ENCODE measurements at regions not wholly inside any gene's neighbourhood (a gene's known extent, or its start where the extent isn't known, plus 50 kb on each side); places are given as distances from the start of the nearest gene placed in this dataset.

- Histone ChIP-seq H3K27me3 (ENCODE audit: control insufficient read depth, insufficient read depth, low read length) (no peaks in the 10 kb centered on the region), H3K27ac (ENCODE audit: low read depth, low read length) (no peak overlapping the region), H3K4me1 (ENCODE audit: control insufficient read depth, insufficient read depth, low read length) (no peaks in the 10 kb centered on the region), H3K9ac (ENCODE audit: low read length) (no peak overlapping the region), H3K4me3 (ENCODE audit: low read length) (no peak overlapping the region), H3K36me3 (ENCODE audit: control insufficient read depth, insufficient read depth, low read length) (no peaks in the 10 kb centered on the region)
These were observed 53.7 kb upstream of the SMAD1 start for GRCh38 chr4:145427991-145428390.

GRCh38 chr4:145427221-145427620 lies 54.4 kb upstream of the SMAD1 start:
- Histone ChIP-seq H3K27ac (ENCODE audit: low read depth, low read length) (no peak overlapping the region), H3K4me3 (ENCODE audit: low read length) (no peak overlapping the region), H3K9ac (ENCODE audit: low read length) (no peak overlapping the region), H3K27me3 (ENCODE audit: control insufficient read depth, insufficient read depth, low read length) (no peaks in the 10 kb centered on the region), H3K4me1 (ENCODE audit: control insufficient read depth, insufficient read depth, low read length) (no peaks in the 10 kb centered on the region), H3K36me3 (ENCODE audit: control insufficient read depth, insufficient read depth, low read length) (no peaks in the 10 kb centered on the region)

- no peak overlapping the region for H3K27ac ChIP-seq (ENCODE audit: low read depth, low read length)
- no peak overlapping the region for H3K4me3 ChIP-seq (ENCODE audit: low read length)
- H3K4me1 ChIP-seq (ENCODE audit: control insufficient read depth, insufficient read depth, low read length) = no peaks in the 10 kb centered on the region
- no peaks in the 10 kb centered on the region for H3K36me3 ChIP-seq (ENCODE audit: control insufficient read depth, insufficient read depth, low read length)
- H3K27me3 ChIP-seq (ENCODE audit: control insufficient read depth, insufficient read depth, low read length) = no peaks in the 10 kb centered on the region
- H3K9ac ChIP-seq (ENCODE audit: low read length) = no peak overlapping the region
These were observed 58.5 kb upstream of the SMAD1 start for GRCh38 chr4:145423017-145423708.

DNA sequence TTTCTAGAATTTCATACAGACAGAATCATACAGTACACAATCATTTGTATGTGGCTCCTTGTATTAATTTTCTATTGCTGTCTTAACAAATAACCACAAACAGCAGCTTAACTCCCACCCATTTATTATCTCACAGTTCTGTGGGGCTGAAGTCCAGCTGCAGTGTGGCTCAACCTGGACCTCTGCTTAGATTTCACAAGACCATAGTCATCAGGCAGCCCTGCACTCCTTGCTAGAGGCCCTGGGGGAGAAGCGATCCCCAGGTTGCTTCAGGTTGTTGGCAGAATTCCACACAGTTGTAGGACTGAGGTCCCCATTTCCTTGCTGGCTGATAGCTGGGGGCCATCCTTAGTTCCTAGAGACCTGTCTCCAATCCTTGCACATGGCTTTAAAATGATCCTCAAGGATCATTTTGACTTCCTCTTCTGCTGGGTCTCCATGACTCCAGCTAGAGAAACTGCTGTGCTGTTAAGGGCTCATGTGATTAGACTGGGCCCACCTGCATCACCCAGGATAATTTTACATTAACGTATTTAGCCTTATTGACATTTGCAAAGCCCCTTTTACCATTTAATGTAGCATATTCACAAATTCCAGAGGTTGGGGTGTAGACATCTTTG lies 60.9 kb upstream of the SMAD1 start:
- Histone ChIP-seq H3K27me3 (ENCODE audit: control insufficient read depth, insufficient read depth, low read length) (no peaks in the 10 kb centered on the region), H3K36me3 (ENCODE audit: control insufficient read depth, insufficient read depth, low read length) (no peaks in the 10 kb centered on the region), H3K4me3 (ENCODE audit: low read length) (no peak overlapping the region), H3K27ac (ENCODE audit: low read depth, low read length) (no peak overlapping the region), H3K4me1 (ENCODE audit: control insufficient read depth, insufficient read depth, low read length) (no peaks in the 10 kb centered on the region), H3K9ac (ENCODE audit: low read length) (no peak overlapping the region)

- H3K36me3 ChIP-seq (ENCODE audit: control insufficient read depth, insufficient read depth, low read length) = no peaks in the 10 kb centered on the region
- H3K4me1 ChIP-seq (ENCODE audit: control insufficient read depth, insufficient read depth, low read length) = no peaks in the 10 kb centered on the region
- no peak overlapping the region for H3K27ac ChIP-seq (ENCODE audit: low read depth, low read length)
- H3K9ac ChIP-seq (ENCODE audit: low read length) = no peak overlapping the region
- no peak overlapping the region for H3K4me3 ChIP-seq (ENCODE audit: low read length)
- no peaks in the 10 kb centered on the region for H3K27me3 ChIP-seq (ENCODE audit: control insufficient read depth, insufficient read depth, low read length)
These were observed 62.9 kb upstream of the SMAD1 start for GRCh38 chr4:145418739-145419138.

- Histone ChIP-seq H3K4me3 (ENCODE audit: low read length) (no peak overlapping the region), H3K36me3 (ENCODE audit: control insufficient read depth, insufficient read depth, low read length) (no peaks in the 10 kb centered on the region), H3K4me1 (ENCODE audit: control insufficient read depth, insufficient read depth, low read length) (no peaks in the 10 kb centered on the region), H3K27ac (ENCODE audit: low read depth, low read length) (no peak overlapping the region), H3K9ac (ENCODE audit: low read length) (no peak overlapping the region), H3K27me3 (ENCODE audit: control insufficient read depth, insufficient read depth, low read length) (no peaks in the 10 kb centered on the region)
These were observed 64.1 kb upstream of the SMAD1 start for GRCh38 chr4:145417348-145418130.

DNA sequence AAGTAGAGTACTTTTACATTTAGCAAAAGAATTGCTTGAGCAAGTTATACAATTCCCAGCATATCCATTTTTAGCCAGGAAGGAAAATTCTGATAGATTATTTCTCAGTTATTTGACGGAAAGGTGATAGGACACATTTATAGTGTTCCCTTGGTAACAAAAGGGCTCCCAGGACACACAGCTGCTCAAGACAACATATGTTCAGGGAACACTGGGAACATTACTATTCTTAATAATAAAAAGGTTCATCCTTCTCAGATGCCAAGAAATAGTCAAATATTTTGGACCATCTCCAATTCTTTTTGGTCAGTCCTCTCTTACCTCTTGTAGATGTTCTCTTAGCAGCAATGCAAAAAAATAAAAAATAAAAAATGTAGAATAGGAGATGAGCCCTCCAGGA lies 66.8 kb upstream of the SMAD1 start:
- Histone ChIP-seq H3K4me3 (ENCODE audit: low read length) (no peak overlapping the region), H3K27ac (ENCODE audit: low read depth, low read length) (no peak overlapping the region), H3K4me1 (ENCODE audit: control insufficient read depth, insufficient read depth, low read length) (no peaks in the 10 kb centered on the region), H3K36me3 (ENCODE audit: control insufficient read depth, insufficient read depth, low read length) (no peaks in the 10 kb centered on the region), H3K9ac (ENCODE audit: low read length) (no peak overlapping the region), H3K27me3 (ENCODE audit: control insufficient read depth, insufficient read depth, low read length) (no peaks in the 10 kb centered on the region)

DNA sequence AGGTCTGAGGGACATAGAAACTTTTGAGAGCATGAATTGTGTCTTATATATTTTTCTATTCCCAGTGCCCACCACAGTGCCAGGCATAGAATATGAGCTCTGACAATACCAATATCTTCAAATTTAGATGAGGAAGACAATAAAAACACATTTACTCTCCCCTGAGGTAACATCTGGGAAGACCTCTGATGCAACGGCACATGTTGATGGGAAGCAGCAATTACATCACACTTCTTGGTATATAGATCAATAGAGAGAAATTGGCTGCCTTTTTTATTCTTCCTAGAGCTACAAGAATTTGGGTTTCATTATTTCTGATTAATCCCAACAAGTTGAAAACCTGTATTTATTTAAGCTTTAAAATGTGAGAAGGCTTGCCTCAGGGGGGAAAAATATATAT lies 67.4 kb upstream of the SMAD1 start:
- Histone ChIP-seq H3K36me3 (ENCODE audit: control insufficient read depth, insufficient read depth, low read length) (no peaks in the 10 kb centered on the region), H3K27me3 (ENCODE audit: control insufficient read depth, insufficient read depth, low read length) (no peaks in the 10 kb centered on the region), H3K4me1 (ENCODE audit: control insufficient read depth, insufficient read depth, low read length) (no peaks in the 10 kb centered on the region), H3K4me3 (ENCODE audit: low read length) (no peak overlapping the region), H3K27ac (ENCODE audit: low read depth, low read length) (no peak overlapping the region), H3K9ac (ENCODE audit: low read length) (no peak overlapping the region)

DNA sequence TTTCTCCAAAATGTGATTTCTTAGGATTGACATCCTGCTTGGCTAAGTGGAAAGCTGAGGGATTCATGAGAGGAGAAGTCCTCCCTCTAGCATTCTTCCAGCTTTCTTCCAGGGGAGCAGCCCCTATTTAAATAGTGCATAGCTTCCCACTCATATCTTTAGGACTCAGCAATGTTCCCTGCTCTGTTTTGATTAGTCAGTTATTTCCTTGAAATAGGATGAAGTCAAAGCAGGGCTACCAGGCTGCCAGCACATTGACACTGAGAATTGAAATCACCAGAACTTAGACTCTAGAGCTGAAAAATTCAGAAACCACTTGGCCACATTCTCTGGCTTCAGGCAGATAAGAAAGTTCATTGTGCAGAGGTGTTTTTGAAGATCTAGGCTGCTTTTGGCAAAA lies 74.7 kb upstream of the SMAD1 start:
- Histone ChIP-seq H3K4me3 (ENCODE audit: low read length) (no peak overlapping the region), H3K27ac (ENCODE audit: low read depth, low read length) (no peak overlapping the region), H3K4me1 (ENCODE audit: control insufficient read depth, insufficient read depth, low read length) (no peaks in the 10 kb centered on the region), H3K9ac (ENCODE audit: low read length) (no peak overlapping the region), H3K27me3 (ENCODE audit: control insufficient read depth, insufficient read depth, low read length) (no peaks in the 10 kb centered on the region), H3K36me3 (ENCODE audit: control insufficient read depth, insufficient read depth, low read length) (no peaks in the 10 kb centered on the region)

- H3K27me3 ChIP-seq (ENCODE audit: control insufficient read depth, insufficient read depth, low read length) = no peaks in the 10 kb centered on the region
These were observed 76.9 kb upstream of the SMAD1 start for GRCh38 chr4:145404761-145405160.

DNA sequence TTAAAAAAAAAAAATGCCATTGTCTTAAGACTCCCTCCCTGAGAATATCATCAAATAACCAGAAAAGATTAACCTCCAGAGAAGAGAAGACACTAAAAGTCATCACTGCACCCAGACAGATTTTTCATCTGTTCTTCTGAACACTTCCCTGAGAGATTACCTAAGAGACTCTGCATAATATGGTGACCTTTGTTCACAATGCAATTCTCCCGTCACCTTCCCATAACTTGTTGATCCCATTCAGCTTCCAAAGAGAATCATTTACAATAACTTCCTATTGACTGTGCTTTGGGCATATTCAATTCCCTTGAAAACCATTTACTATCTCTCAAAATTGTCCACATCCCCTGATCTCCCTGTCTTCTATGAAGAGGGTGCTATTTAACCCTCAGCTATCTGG lies 85.1 kb upstream of the SMAD1 start:
- Histone ChIP-seq H3K4me1 (ENCODE audit: control insufficient read depth, insufficient read depth, low read length) (no peaks in the 10 kb centered on the region), H3K27ac (ENCODE audit: low read depth, low read length) (no peak overlapping the region), H3K4me3 (ENCODE audit: low read length) (no peak overlapping the region)

More at GRCh38 chr4:145404761-145405160, 76.9 kb upstream of the SMAD1 start:
- H3K36me3 ChIP-seq (ENCODE audit: control insufficient read depth, insufficient read depth, low read length) = no peaks in the 10 kb centered on the region
- H3K27ac ChIP-seq (ENCODE audit: low read depth, low read length) = no peak overlapping the region
- H3K4me1 ChIP-seq (ENCODE audit: control insufficient read depth, insufficient read depth, low read length) = no peaks in the 10 kb centered on the region
- no peak overlapping the region for H3K9ac ChIP-seq (ENCODE audit: low read length)
- H3K4me3 ChIP-seq (ENCODE audit: low read length) = no peak overlapping the region

DNA sequence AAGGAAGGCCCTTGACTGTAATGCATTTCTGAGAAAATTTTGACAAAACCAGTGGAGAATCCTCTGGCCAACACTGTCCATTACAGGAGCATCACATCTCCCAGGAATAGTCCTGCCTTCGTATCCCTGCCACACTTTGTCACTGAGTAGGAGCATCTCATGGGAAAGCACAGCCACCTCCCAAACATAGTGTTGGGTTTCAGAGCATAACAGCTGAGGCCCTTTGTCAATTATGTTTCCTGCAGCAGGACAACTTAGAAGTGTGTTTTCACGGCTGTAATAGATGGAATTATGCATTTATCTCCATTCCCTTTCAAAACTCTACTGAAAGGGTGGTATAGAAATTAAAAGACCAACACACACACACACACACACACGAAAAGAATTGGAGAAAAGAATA lies 91.1 kb upstream of the SMAD1 start:
- Histone ChIP-seq H3K27ac (ENCODE audit: low read depth, low read length) (no peak overlapping the region), H3K4me3 (ENCODE audit: low read length) (no peak overlapping the region), H3K9ac (ENCODE audit: low read length) (no peak overlapping the region), H3K27me3 (ENCODE audit: control insufficient read depth, insufficient read depth, low read length) (no peaks in the 10 kb centered on the region), H3K4me1 (ENCODE audit: control insufficient read depth, insufficient read depth, low read length) (no peaks in the 10 kb centered on the region), H3K36me3 (ENCODE audit: control insufficient read depth, insufficient read depth, low read length) (no peaks in the 10 kb centered on the region)

More for the DNA sequence above, 85.1 kb upstream of the SMAD1 start:
- no peaks in the 10 kb centered on the region for H3K36me3 ChIP-seq (ENCODE audit: control insufficient read depth, insufficient read depth, low read length)
- H3K27me3 ChIP-seq (ENCODE audit: control insufficient read depth, insufficient read depth, low read length) = no peaks in the 10 kb centered on the region
- H3K9ac ChIP-seq (ENCODE audit: low read length) = no peak overlapping the region

All from rectal smooth muscle tissue (tissue), 1 donor.